Choroid plexus epithelial cell (primary cell): ENCODE measurements at regions not wholly inside any gene's neighbourhood (a gene's known extent, or its start where the extent isn't known, plus 50 kb on each side); places are given as distances from the start of the nearest gene placed in this dataset.
A peak's percentile ranks its signal among the peaks of the same experiment; 100 is the strongest.

Experiments
- DNase-seq: peaks from one replicate; pipeline ENCODE4 v3.0.0-alpha.2; 2010; ENCODE audit warnings: low read depth
- H3K4me3 ChIP-seq: 2 replicates; pipeline ENCODE4 v1.5.1; 2011; ENCODE audit warnings: low read depth, mild to moderate bottlenecking, control low read depth, low read length, moderate library complexity
- CTCF ChIP-seq: conservative IDR thresholded peaks from 2 replicates; pipeline ENCODE4 v1.5.1; 2011; ENCODE audit warnings: low read depth, mild to moderate bottlenecking, control low read depth, inconsistent platforms, low read length, moderate library complexity

- no peak overlapping the region for H3K4me3 ChIP-seq
- TF ChIP-seq CTCF: no peak
- no peak for DNase-seq
These were observed 637.2 kb upstream of the GRAMD2B start for GRCh38 chr5:125786021-125786420.

GRCh38 chr5:125793470-125793869 lies 629.7 kb upstream of the GRAMD2B start:
- H3K4me3 ChIP-seq: no peak overlapping the region
- no peak for TF ChIP-seq CTCF
- DNase-seq: no peak

- no peak for TF ChIP-seq CTCF
- H3K4me3 ChIP-seq: no peak overlapping the region
- no peak for DNase-seq
These were observed 628.3 kb upstream of the GRAMD2B start for GRCh38 chr5:125794922-125795321.

GRCh38 chr5:125798307-125798706 lies 624.9 kb upstream of the GRAMD2B start:
- TF ChIP-seq CTCF: no peak
- DNase-seq: peak; percentile 63
- H3K4me3 ChIP-seq: no peak overlapping the region

- no peak for TF ChIP-seq CTCF
- H3K4me3 ChIP-seq: no peak overlapping the region
- no peak for DNase-seq
These were observed 610.6 kb upstream of the GRAMD2B start for GRCh38 chr5:125812651-125813050.

GRCh38 chr5:125813221-125813974 lies 609.8 kb upstream of the GRAMD2B start:
- DNase-seq: no peak
- no peak overlapping the region for H3K4me3 ChIP-seq
- no peak for TF ChIP-seq CTCF

- H3K4me3 ChIP-seq: no peak overlapping the region
- TF ChIP-seq CTCF: no peak
- DNase-seq: no peak
These were observed 609.1 kb upstream of the GRAMD2B start for GRCh38 chr5:125814119-125814518.
